H1 (cell line): ENCODE measurements at regions not wholly inside any gene's neighbourhood (a gene's known extent, or its start where the extent isn't known, plus 50 kb on each side); places are given as distances from the start of the nearest gene placed in this dataset.

Source experiments
- CBX5 ChIP-seq: fragments of 300-800, 300-1000 bp; sonication (generic); IDR thresholded peaks from 2 replicates; pipeline ENCODE4 v1.7.1; 2016; ENCODE audit warnings: antibody characterized with exemption, low read length, low read depth
- RAD21 ChIP-seq, 2 experiments: IDR thresholded peaks in 1 of 2; conservative IDR thresholded peaks in 1 of 2; 2 replicates each; pipeline ENCODE4 v1.6.1; 2011; ENCODE audit warnings: low read depth in 2 of 2, low read length in 2 of 2, improper control_type of control experiment in 1 of 2, inconsistent platforms in 1 of 2, mild to moderate bottlenecking in 1 of 2, moderate library complexity in 1 of 2
- TF ChIP-seq, protein P1 (sequence below): IDR thresholded peaks from 2 replicates; pipeline ENCODE4 v1.6.1; 2011; ENCODE audit warnings: low read length, improper control_type of control experiment
- TF ChIP-seq, protein P2 (sequence below): IDR thresholded peaks from 2 replicates; pipeline ENCODE4 v1.6.1; 2012; ENCODE audit warnings: inconsistent platforms

DNA sequence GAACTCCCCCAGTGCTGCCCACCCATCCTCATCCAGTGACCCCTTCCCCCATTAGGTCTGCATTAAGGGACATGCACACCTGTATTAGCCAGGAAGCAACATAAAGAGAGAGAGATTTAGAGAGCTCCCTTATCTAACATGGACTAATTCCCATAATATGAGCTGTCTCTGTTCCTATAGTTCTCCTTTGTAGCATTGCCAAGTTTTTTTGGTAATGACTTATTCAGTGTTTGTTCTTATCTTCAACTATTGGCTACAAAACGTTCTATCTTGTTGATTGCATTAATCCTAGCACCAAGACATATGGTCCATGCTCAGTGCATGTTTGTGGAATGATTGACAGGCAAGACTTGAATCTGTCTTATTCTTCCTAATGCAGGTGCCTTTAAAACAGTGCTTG, 264.0 kb downstream of the ADGRL2 start (continued):
- TF ChIP-seq, protein P1, sequence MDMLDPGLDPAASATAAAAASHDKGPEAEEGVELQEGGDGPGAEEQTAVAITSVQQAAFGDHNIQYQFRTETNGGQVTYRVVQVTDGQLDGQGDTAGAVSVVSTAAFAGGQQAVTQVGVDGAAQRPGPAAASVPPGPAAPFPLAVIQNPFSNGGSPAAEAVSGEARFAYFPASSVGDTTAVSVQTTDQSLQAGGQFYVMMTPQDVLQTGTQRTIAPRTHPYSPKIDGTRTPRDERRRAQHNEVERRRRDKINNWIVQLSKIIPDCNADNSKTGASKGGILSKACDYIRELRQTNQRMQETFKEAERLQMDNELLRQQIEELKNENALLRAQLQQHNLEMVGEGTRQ: no peak
- TF ChIP-seq, protein P2, sequence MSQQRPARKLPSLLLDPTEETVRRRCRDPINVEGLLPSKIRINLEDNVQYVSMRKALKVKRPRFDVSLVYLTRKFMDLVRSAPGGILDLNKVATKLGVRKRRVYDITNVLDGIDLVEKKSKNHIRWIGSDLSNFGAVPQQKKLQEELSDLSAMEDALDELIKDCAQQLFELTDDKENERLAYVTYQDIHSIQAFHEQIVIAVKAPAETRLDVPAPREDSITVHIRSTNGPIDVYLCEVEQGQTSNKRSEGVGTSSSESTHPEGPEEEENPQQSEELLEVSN: no peak
- TF ChIP-seq CBX5 (no peak), RAD21 (IDR thresholded peaks at IDR 0.05 in 1 of 2, conservative IDR thresholded peaks at IDR 0.05 in 1 of 2; ENCODE audit: low read depth in 2 of 2, low read length in 2 of 2) (no peak)
